ENCODE measurements at regions not wholly inside any gene's neighbourhood (a gene's known extent, or its start where the extent isn't known, plus 50 kb on each side); places are given as distances from the start of the nearest gene placed in this dataset.
A peak's percentile ranks its signal among the peaks of the same experiment; 100 is the strongest.

DNA sequence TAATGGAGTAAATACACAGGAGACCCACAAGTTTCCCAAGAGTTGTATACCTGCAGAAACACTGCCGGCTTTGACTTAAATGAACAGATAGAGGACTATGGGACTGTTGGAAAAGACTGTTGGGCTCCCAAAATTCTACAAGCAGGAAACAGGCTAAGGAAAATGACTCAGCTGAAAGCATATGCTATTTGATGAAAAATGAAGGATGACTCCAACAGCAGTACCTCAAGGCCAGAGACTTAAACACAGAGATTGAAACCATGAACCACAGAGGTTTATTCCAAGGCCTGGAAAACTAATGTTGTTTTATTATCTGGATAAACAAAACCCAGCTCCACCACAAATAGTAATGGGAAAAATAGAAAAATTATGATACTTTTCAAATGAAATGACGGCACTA is 187.7 kb downstream of the TNFSF18 start:
- BruUV-seq (replicated peaks) = no TSS peak
- Histone ChIP-seq H2AK9ac (replicated peaks; ENCODE audit: low read depth, low read length, poor library complexity) (no peak overlapping the region), H3K4me2 (ENCODE audit: low read depth, low read length) (no peak overlapping the region), H3K18ac (ENCODE audit: low read depth, low read length) (no peak overlapping the region), H3K9me1 (ENCODE audit: insufficient read depth, low read length) (no peaks in the 10 kb centered on the region), H4K91ac (ENCODE audit: insufficient read depth, low read depth, low read length) (no peak overlapping the region), H2BK120ac (ENCODE audit: low read depth, low read length) (peak overlapping the region; percentile 55), H3K4me3 (ENCODE audit: insufficient read depth, low read depth, low read length) (no peak overlapping the region), H3K79me1 (ENCODE audit: low read depth in 1 of 2, low read length in 2 of 2) (no peaks in the 10 kb centered on the region), H2AK5ac (ENCODE audit: low read depth, low read length) (no peak overlapping the region), H3K36me3 (ENCODE audit: control insufficient read depth, insufficient read depth, low read length) (no peaks in the 10 kb centered on the region), H2BK5ac (ENCODE audit: low read depth, low read length, poor library complexity, severe bottlenecking) (no peak overlapping the region), H3K4me1 (ENCODE audit: control insufficient read depth, insufficient read depth, low read length) (no peaks in the 10 kb centered on the region; the same call in 1 of the 2 replicates), H4K20me1 (ENCODE audit: insufficient read depth, low read length) (no peaks in the 10 kb centered on the region), H3K14ac (replicated peaks; ENCODE audit: low read depth, low read length) (no peak overlapping the region), H3K4ac (ENCODE audit: low read depth, low read length) (no peak overlapping the region), H2BK20ac (ENCODE audit: low read depth, low read length) (peak overlapping the region; percentile 1; the same call in 1 of the 2 replicates), H3K9me3 (ENCODE audit: control insufficient read depth, insufficient read depth, low read length) (peaks cover 10% of the 10 kb centered on the region; the same call in 1 of the 2 replicates), H2AFZ (replicated peaks; ENCODE audit: low read length, poor library complexity) (no peak overlapping the region), H3K27me3 (ENCODE audit: control insufficient read depth, insufficient read depth, low read length) (no peaks in the 10 kb centered on the region), H2BK15ac (ENCODE audit: low read depth, low read length) (no peak overlapping the region), H4K5ac (ENCODE audit: low read depth, low read length) (no peak overlapping the region), H3K56ac (ENCODE audit: extremely low read depth, insufficient read depth, low read length) (no peak overlapping the region), H3K23ac (ENCODE audit: low read depth, low read length) (no peak overlapping the region), H3K27ac (ENCODE audit: insufficient read depth, low read length) (no peak overlapping the region), H4K8ac (ENCODE audit: low read depth in 2 of 2, low read length in 2 of 2) (no peak overlapping the region), H3K9ac (ENCODE audit: low read depth, low read length) (no peak overlapping the region)
- ChIA-PET POLR2A (ENCODE audit: unreplicated experiment) (no interaction called here), CTCF (no interaction called here)
- peak; percentile 34 for DNase-seq
- intact Hi-C loops (cut with micrococcal nuclease) (loop anchor here (5.0 kb wide), 1 partner anchor 34 kb away; no protein-coding TSS in a partner anchor), in situ Hi-C loops (cut with MboI; ENCODE audit: low sequenced_read_pairs) (no loop called here), dilution Hi-C loops (cut with HindIII; ENCODE audit: low sequenced_read_pairs, unreplicated experiment) (no loop called here)
- TF ChIP-seq MAFK (IDR thresholded peaks at IDR 0.05; ENCODE audit: low read depth, low read length) = no peak
- TF ChIP-seq CHD1 (IDR thresholded peaks at IDR 0.05; ENCODE audit: low read depth, low read length) = no peak
- no peak for TF ChIP-seq CTCF (conservative IDR thresholded peaks at IDR 0.05; ENCODE audit: low read depth, low read length)
- TF ChIP-seq CEBPB (IDR thresholded peaks at IDR 0.05; ENCODE audit: low read depth, low read length) = no peak
- no peak for TF ChIP-seq RCOR1 (IDR thresholded peaks at IDR 0.05; ENCODE audit: insufficient replicate concordance, low read length)
- TF ChIP-seq MXI1 (IDR thresholded peaks at IDR 0.05; ENCODE audit: borderline replicate concordance, low read depth, low read length) = no peak
- TF ChIP-seq NFE2L2 (IDR thresholded peaks at IDR 0.05; ENCODE audit: low read depth, low read length) = no peak
- no CpG with 5 or more reads among the region's 2 CpGs for WGBS, 2 experiments (ENCODE audit: extremely low coverage in 2 of 2, insufficient read length in 1 of 2)
- ATAC-seq (ENCODE audit: low read depth) = no peak

All from IMR-90 (cell line).